Neural progenitor cell (in vitro differentiated cells): ENCODE measurements at regions not wholly inside any gene's neighbourhood (a gene's known extent, or its start where the extent isn't known, plus 50 kb on each side); places are given as distances from the start of the nearest gene placed in this dataset.

ENCODE experiments used
- EZH2 ChIP-seq: fragments of 200-600 bp; sonication (generic); IDR thresholded peaks from 2 replicates; pipeline ENCODE4 v1.6.1; 2017; ENCODE audit warnings: antibody characterized with exemption, mild to moderate bottlenecking, moderate library complexity
- EZH2phosphoT487 ChIP-seq: fragments of 200-600 bp; sonication (generic); IDR thresholded peaks from 2 replicates; pipeline ENCODE4 v1.6.1; 2017; ENCODE audit warnings: antibody characterized with exemption
- TF ChIP-seq, protein P1 (sequence below): fragments of 200-600 bp; sonication (generic); IDR thresholded peaks from 2 replicates; pipeline ENCODE4 v1.5.1; 2017; ENCODE audit warnings: antibody characterized with exemption, mild to moderate bottlenecking

DNA sequence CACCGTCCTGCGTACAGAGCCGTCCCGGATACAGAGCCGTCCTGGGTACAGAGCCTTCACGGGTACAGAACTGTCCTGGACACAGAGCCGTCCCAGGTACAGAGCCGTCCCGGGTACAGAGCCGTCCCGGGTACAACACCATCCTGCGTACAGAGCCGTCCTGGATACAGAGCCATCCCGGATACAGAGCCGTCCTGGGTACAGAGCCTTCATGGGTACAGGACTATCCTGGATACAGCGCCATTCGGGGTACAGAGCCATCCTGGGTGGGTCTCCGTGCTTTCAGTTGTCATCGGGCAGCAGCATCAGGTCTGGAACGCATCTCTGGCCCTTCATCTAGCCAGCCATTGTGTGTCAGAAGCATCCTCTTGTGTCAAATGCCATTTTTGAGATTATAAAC lies 222.3 kb upstream of the SOX1 start:
- TF ChIP-seq EZH2phosphoT487 (no peak), EZH2 (no peak)
- TF ChIP-seq, protein P1, sequence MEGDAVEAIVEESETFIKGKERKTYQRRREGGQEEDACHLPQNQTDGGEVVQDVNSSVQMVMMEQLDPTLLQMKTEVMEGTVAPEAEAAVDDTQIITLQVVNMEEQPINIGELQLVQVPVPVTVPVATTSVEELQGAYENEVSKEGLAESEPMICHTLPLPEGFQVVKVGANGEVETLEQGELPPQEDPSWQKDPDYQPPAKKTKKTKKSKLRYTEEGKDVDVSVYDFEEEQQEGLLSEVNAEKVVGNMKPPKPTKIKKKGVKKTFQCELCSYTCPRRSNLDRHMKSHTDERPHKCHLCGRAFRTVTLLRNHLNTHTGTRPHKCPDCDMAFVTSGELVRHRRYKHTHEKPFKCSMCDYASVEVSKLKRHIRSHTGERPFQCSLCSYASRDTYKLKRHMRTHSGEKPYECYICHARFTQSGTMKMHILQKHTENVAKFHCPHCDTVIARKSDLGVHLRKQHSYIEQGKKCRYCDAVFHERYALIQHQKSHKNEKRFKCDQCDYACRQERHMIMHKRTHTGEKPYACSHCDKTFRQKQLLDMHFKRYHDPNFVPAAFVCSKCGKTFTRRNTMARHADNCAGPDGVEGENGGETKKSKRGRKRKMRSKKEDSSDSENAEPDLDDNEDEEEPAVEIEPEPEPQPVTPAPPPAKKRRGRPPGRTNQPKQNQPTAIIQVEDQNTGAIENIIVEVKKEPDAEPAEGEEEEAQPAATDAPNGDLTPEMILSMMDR = no peak
